ENCODE measurements at regions not wholly inside any gene's neighbourhood (a gene's known extent, or its start where the extent isn't known, plus 50 kb on each side); places are given as distances from the start of the nearest gene placed in this dataset.

GRCh38 chr5:28415791-28416443 lies 1377.5 kb upstream of the CDH9 start:
- no peak for TF ChIP-seq CTCF (conservative IDR thresholded peaks at IDR 0.05)

DNA sequence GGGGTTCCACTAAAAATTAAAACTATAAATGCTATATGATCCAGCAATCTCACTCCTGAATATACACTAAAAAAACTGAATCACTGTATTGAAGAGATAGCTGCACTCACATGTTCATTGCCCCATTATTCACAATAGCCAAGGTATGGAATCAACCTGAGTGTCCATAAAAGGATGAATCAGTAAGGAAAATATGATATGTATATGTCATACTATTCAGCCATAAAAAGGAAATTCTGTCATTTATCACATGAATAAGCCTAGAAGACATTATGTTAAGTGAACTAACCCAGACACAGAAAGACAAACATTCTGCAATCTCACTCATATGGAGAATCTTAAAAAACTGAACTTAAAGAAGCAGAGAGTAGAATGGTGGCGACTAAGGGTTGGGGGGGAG lies 1376.2 kb upstream of the CDH9 start:
- no peak overlapping the region for H3K27ac ChIP-seq
- no peak for TF ChIP-seq CTCF (conservative IDR thresholded peaks at IDR 0.05)

More at GRCh38 chr5:28415791-28416443, 1377.5 kb upstream of the CDH9 start:
- no peak overlapping the region for H3K27ac ChIP-seq

DNA sequence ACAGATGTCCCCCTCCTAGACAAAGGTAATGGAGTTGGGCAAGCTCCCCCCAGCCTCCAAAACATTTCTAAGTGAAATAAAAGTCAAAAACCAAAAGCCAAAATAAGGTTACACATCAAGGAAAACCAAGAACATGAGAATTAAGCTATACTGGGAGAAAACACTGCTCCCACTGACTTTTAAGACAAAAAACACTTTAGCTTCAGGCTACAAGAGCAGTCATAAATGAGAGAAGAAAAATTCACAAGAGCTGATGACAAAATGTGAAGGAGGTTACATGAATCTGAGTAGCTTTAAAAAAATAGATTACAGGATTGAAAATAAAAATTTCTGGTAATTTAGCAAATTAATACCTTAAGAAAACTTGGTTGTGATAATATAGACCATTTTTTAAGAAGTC lies 1370.3 kb upstream of the CDH9 start:
- no peak for TF ChIP-seq CTCF (conservative IDR thresholded peaks at IDR 0.05)
- H3K27ac ChIP-seq = no peak overlapping the region

- no peak overlapping the region for H3K27ac ChIP-seq
- no peak for TF ChIP-seq CTCF (conservative IDR thresholded peaks at IDR 0.05)
Observed at GRCh38 chr5:28408186-28408585, 1369.8 kb upstream of the CDH9 start.

DNA sequence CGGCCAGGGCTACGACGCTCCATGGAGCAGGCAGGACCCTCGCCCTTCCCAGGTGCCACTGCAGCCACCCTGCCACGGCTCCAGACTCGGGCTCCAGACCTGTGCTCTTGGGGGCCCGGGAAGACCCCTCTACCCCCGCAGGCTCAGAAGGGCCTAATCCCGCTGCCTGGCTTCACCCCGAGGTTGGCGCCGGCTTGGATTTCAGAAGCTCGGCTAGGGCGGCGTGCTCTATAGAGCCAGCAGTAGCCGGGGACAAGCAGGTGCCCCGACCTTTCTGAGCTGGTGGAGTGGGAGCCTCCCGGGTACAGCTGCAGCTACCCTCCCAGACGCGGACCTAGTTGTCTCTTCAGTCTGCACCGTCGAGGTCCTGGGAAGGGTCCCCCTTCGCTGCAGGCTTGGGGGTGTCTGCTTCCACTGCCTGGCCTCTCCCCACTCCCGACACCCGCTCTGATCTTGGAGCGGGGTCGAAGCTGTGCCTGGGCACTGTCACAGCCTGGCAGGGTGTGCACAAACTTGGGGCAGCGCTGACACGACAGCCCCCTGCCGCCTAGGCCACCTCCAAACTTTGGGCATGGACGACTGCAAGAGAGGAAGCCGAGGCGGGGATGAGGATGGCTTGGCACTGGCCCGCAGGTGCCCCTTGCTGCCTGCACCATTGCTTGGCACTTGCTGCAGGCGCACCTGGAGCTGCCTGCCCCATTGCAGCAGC lies 1366.1 kb upstream of the CDH9 start:
- no peak for TF ChIP-seq CTCF (conservative IDR thresholded peaks at IDR 0.05)
- no peak overlapping the region for H3K27ac ChIP-seq

DNA sequence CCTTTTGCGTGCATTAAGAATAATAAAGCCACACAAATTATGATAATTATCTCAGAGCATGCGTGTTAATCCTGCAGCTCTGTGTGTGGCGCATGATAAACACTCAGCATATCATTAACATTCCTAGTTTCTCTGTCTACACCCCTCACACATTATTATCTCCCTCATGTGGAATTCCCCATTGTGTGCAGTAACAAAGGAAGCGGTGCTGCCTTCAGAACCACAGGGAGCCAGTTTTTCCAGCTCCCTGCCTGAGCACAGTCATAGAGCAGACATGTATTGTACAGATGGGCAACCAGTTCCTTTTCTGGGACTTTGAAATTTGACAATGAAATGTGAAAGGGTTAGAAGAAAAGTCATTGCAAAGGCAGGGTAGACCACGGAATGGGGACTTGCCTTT lies 1365.5 kb upstream of the CDH9 start:
- H3K27ac ChIP-seq = no peak overlapping the region
- no peak for TF ChIP-seq CTCF (conservative IDR thresholded peaks at IDR 0.05)

DNA sequence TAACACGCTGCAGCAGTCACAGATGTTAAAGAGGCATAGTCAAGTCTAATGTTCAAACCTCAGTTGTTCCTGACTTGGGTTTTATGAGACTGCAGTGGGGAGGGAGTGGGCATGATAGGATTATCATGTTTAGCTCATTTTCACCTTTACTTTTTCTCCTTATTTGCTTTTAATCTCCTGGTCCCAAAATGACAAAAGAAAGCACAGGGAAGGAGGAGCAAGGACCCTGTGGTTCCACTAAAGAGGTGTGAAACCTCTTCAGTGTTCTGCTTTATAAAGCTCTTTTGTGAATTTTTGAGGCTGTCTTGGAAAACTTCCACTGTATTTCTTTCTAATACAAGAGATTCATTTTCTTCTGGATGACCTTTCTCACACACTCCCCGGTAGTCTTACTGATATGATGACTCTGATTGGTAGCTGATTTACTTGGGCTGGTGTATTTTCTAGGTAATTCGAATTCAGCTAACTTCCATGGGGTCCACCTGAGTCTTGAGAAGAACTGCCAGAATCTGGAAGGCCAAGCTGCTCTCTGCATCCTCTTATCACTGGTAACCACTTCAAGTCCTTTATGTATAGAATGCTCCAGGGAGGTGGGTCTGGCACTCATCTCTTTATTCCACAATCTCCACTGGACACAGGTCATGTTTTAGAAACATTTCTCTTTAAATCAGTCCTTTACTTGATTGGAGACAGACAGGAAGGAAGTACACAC lies 1364.4 kb upstream of the CDH9 start:
- TF ChIP-seq CTCF (conservative IDR thresholded peaks at IDR 0.05) = no peak
- H3K27ac ChIP-seq = no peak overlapping the region

Data from VCaP (cell line).